HepG2 (cell line): ENCODE measurements at regions not wholly inside any gene's neighbourhood (a gene's known extent, or its start where the extent isn't known, plus 50 kb on each side); places are given as distances from the start of the nearest gene placed in this dataset.

ENCODE experiments used
- ATAC-seq: fragments of 200-7000 bp; cut with Tn5 transposase; 3 replicates; pipeline ENCODE4 v1.9.1; 2020; ENCODE audit warnings: mild to moderate bottlenecking, moderate library complexity
- BruUV-seq: library from RNA; stranded (reverse); fragments of 400-500 nt; replicated peaks from 2 replicates; lab custom pipeline; 2021; lab: Mats Ljungman, UMichigan
- CTCF ChIA-PET: fragments of 300-600 bp; formaldehyde crosslinking; extraction: SDS; loops from one replicate; lab custom pipeline; 2021; ENCODE audit warnings: low total read pairs, inconsistent platforms, low intra/inter-chr PET ratio; lab: Yijun Ruan, JAX
- POLR2A ChIA-PET: fragments of 350-600 bp; sonication (Branson Sonifier 250); formaldehyde crosslinking; loops from one replicate; lab custom pipeline; 2020; ENCODE audit warnings: antibody characterized with exemption, inconsistent platforms; lab: Yijun Ruan, JAX
- DNase-seq: peaks from one replicate; pipeline ENCODE4 v3.0.0-alpha.2; 2015; ENCODE audit warnings: low spot score
- FAIRE-seq: peaks from 3 replicates; lab custom pipeline; 2011; peaks lifted over from hg19 to GRCh38; lab: Jason Lieb, UNC
- H2AFZ ChIP-seq: one replicate; pipeline ENCODE4 v1.6.1; 2011; ENCODE audit warnings: low read length, inconsistent platforms
- H3K27ac ChIP-seq: fragments of 300-600 bp; 3 replicates; pipeline ENCODE4 v1.8.0; 2011; ENCODE audit warnings: mixed run types, mild to moderate bottlenecking, mixed read lengths, low read length, inconsistent platforms; ENCODE audit not compliant: insufficient read depth; ENCODE audit errors: extremely low read length
- H3K27me3 ChIP-seq, 2 experiments: fragments of 200-600 bp in 1 of 2; 2 replicates in 1 of 2; 3 replicates in 1 of 2; pipeline versions ENCODE4 v1.6.0 to v1.8.0; 2011; ENCODE audit warnings: low read length in 2 of 2, mild to moderate bottlenecking in 2 of 2, moderate library complexity in 2 of 2, inconsistent platforms in 1 of 2; ENCODE audit not compliant: insufficient read depth in 2 of 2, control insufficient read depth in 1 of 2
- H3K36me3 ChIP-seq, 2 experiments: fragments of 200-600 bp in 1 of 2; replicated peaks in 1 of 2; 2 replicates in 1 of 2; 3 replicates in 1 of 2; pipeline versions ENCODE4 v1.5.1 to v1.8.0; 2011; ENCODE audit warnings: low read length in 2 of 2, inconsistent platforms in 1 of 2; ENCODE audit not compliant: insufficient read depth in 2 of 2, control insufficient read depth in 1 of 2
- H3K4me1 ChIP-seq: 2 replicates; pipeline ENCODE4 v1.5.1; 2012; ENCODE audit warnings: low read length, inconsistent platforms; ENCODE audit not compliant: insufficient read depth
- H3K4me2 ChIP-seq: 2 replicates; pipeline ENCODE4 v1.6.0; 2011; ENCODE audit warnings: low read depth, low read length, inconsistent platforms
- H3K4me3 ChIP-seq, 3 experiments: fragments of 200-600 bp in 1 of 3; sonication (generic), shearing (Covaris generic) in 1 of 3; replicated peaks in 1 of 3; 2 replicates each; pipeline ENCODE4 v1.5.1; 2011 to 2016; ENCODE audit warnings: low read length in 3 of 3, inconsistent platforms in 2 of 3, low read depth in 2 of 3, mild to moderate bottlenecking in 2 of 3, control low read depth in 1 of 3, mixed read lengths in 1 of 3; ENCODE audit not compliant: insufficient read depth in 1 of 3
- H3K79me2 ChIP-seq: one replicate; pipeline ENCODE4 v1.6.1; 2011; ENCODE audit warnings: low read length, inconsistent platforms; ENCODE audit not compliant: insufficient read depth
- H3K9ac ChIP-seq: 2 replicates; pipeline ENCODE4 v1.6.0; 2011; ENCODE audit warnings: mild to moderate bottlenecking, low read depth, low read length, inconsistent platforms; ENCODE audit not compliant: insufficient read depth
- H3K9me3 ChIP-seq: 2 replicates; pipeline ENCODE4 v1.5.1; 2012; ENCODE audit warnings: mild to moderate bottlenecking, low read length
- H4K20me1 ChIP-seq: 2 replicates; pipeline ENCODE4 v1.6.0; 2011; ENCODE audit warnings: inconsistent platforms, mild to moderate bottlenecking, low read length, moderate library complexity; ENCODE audit not compliant: insufficient read depth
- CREB1 ChIP-seq, 2 experiments: fragments of 450-650 bp in 1 of 2; IDR thresholded peaks; 2 replicates each; pipeline ENCODE4 v1.6.1; 2016 to 2017; ENCODE audit warnings: control low read depth in 1 of 2, mild to moderate bottlenecking in 1 of 2, missing compliant biosample characterization in 1 of 2, missing genetic modification characterization in 1 of 2
- HOXA7 ChIP-seq: sonication (generic); formaldehyde crosslinking; IDR thresholded peaks from 2 replicates; pipeline ENCODE4 v1.8.1; 2022; ENCODE audit warnings: mild to moderate bottlenecking, missing genetic modification reagents, moderate library complexity
- NFAT5 ChIP-seq: sonication (generic); formaldehyde crosslinking; IDR thresholded peaks from 2 replicates; pipeline ENCODE4 v1.4.0; 2020; ENCODE audit warnings: missing genetic modification reagents
- RCOR2 ChIP-seq: IDR thresholded peaks from 2 replicates; pipeline ENCODE4 v1.6.1; 2016; ENCODE audit warnings: missing biosample characterization, missing genetic modification reagents
- TARDBP ChIP-seq: sonication (generic); formaldehyde crosslinking; IDR thresholded peaks from 2 replicates; pipeline ENCODE4 v1.8.0; 2022; ENCODE audit warnings: mild to moderate bottlenecking, missing genetic modification reagents
- WGBS: methylation state at CpG from one replicate; pipeline ENCODE4 v1.1.6; 2017; ENCODE audit warnings: low lambda C conversion rate; 5-methylcytosine and 5-hydroxymethylcytosine counted together
- in situ Hi-C: cut with HindIII; loops from 2 replicates; pipeline ENCODE4 v1.10.0; 2017; ENCODE audit warnings: low pct_unique_long_range_greater_than_20kb; ENCODE audit not compliant: extremely low pct_ligation_motif_present
- intact Hi-C: fragments of 100-400 bp; cut with micrococcal nuclease; formaldehyde crosslinking; loops from one replicate; pipeline ENCODE4 v1.10.0; 2022; ENCODE audit not compliant: unreplicated experiment

- TF ChIP-seq NFAT5 (CRISPR knock-in tag) (no peak), TARDBP (CRISPR knock-in tag) (no peak), HOXA7 (no peak)
These were observed 147.4 kb downstream of the CYLD start (continued) for GRCh38 chr16:50889276-50889675.

- peaks cover 0 to 7% of the 10 kb centered on the region in 2 experiments; a peak in 3 of 5 replicates for H3K27me3 ChIP-seq
These were observed 146.8 kb downstream of the CYLD start for GRCh38 chr16:50888486-50889261.

More at GRCh38 chr16:50888486-50889261, 146.8 kb downstream of the CYLD start:
- no peaks in the 10 kb centered on the region for H3K79me2 ChIP-seq
- 51% methylated on average over 9 of the region's 9 CpGs for WGBS
- no peak overlapping the region for H3K4me3 ChIP-seq
- in situ Hi-C loops = loop anchor here (25.0 kb wide), 1 partner anchor 874 kb away; no protein-coding TSS in a partner anchor
- H3K4me1 ChIP-seq = no peaks in the 10 kb centered on the region
- intact Hi-C loops = no loop called here
- no peak overlapping the region for H3K9ac ChIP-seq
- peak; percentile 90 for TF ChIP-seq CREB1 (IDR thresholded peaks at IDR 0.05)
- TF ChIP-seq CREB1 (CRISPR knock-in tag; IDR thresholded peaks at IDR 0.05) = no peak
- no peak for TF ChIP-seq RCOR2 (CRISPR knock-in tag)
- H3K27ac ChIP-seq = no peak overlapping the region
- ChIA-PET CTCF (no interaction called here), POLR2A (no interaction called here)
- FAIRE-seq = no peak
- ATAC-seq = no peak
- H3K36me3 ChIP-seq = no peaks in the 10 kb centered on the region
- H2AFZ ChIP-seq = no peak overlapping the region
- H3K9me3 ChIP-seq = no peaks in the 10 kb centered on the region
- no peak overlapping the region for H3K4me2 ChIP-seq
- no TSS peak for BruUV-seq
- DNase-seq = no peak
- H4K20me1 ChIP-seq = no peaks in the 10 kb centered on the region
